Smooth muscle cell (in vitro differentiated cells): ENCODE measurements at regions not wholly inside any gene's neighbourhood (a gene's known extent, or its start where the extent isn't known, plus 50 kb on each side); places are given as distances from the start of the nearest gene placed in this dataset.

Experiments used
- DNase-seq: peaks from one replicate; lab custom pipeline; 2025; ENCODE audit not compliant: unreplicated experiment; lab: John Stamatoyannopoulos, UW
- H2AFZ ChIP-seq: fragments of 200-600 bp; sonication (generic); 2 replicates; pipeline ENCODE4 v1.6.0; 2016; ENCODE audit warnings: antibody characterized with exemption, low read depth, mild to moderate bottlenecking
- H3F3A ChIP-seq: fragments of 200-600 bp; sonication (generic); 2 replicates; pipeline ENCODE4 v1.6.0; 2017; ENCODE audit warnings: antibody characterized with exemption, low read depth
- H3K27ac ChIP-seq: fragments of 200-600 bp; sonication (generic); 2 replicates; pipeline ENCODE4 v1.5.1; 2016; ENCODE audit warnings: low read depth, mild to moderate bottlenecking
- H3K27me3 ChIP-seq: fragments of 200-600 bp; sonication (generic); 2 replicates; pipeline ENCODE4 v1.6.1; 2016; ENCODE audit warnings: low read depth, mild to moderate bottlenecking
- H3K36me3 ChIP-seq: fragments of 200-600 bp; sonication (generic); 2 replicates; pipeline ENCODE4 v1.5.1; 2016; ENCODE audit warnings: low read depth
- H3K4me1 ChIP-seq: fragments of 200-600 bp; sonication (generic); 2 replicates; pipeline ENCODE4 v1.5.1; 2016; ENCODE audit warnings: low read depth
- H3K4me2 ChIP-seq: fragments of 200-600 bp; sonication (generic); 2 replicates; pipeline ENCODE4 v1.6.0; 2016; ENCODE audit warnings: mild to moderate bottlenecking
- H3K4me3 ChIP-seq: fragments of 200-600 bp; sonication (generic); 2 replicates; pipeline ENCODE4 v1.5.1; 2016; ENCODE audit warnings: mild to moderate bottlenecking
- H3K79me2 ChIP-seq: fragments of 200-600 bp; sonication (generic); 2 replicates; pipeline ENCODE4 v1.6.0; 2016; ENCODE audit warnings: low read depth, mild to moderate bottlenecking
- H3K9ac ChIP-seq: fragments of 200-600 bp; sonication (generic); 2 replicates; pipeline ENCODE4 v1.6.0; 2016; ENCODE audit warnings: low read depth
- H3K9me3 ChIP-seq: fragments of 200-600 bp; sonication (generic); replicated peaks from 2 replicates; pipeline ENCODE4 v1.5.1; 2016; ENCODE audit warnings: low read depth
- H4K20me1 ChIP-seq: fragments of 200-600 bp; sonication (generic); 2 replicates; pipeline ENCODE4 v1.6.0; 2016; ENCODE audit warnings: low read depth
- CTCF ChIP-seq: fragments of 200-600 bp; sonication (generic); IDR thresholded peaks from 2 replicates; pipeline ENCODE4 v1.5.1; 2017; ENCODE audit warnings: borderline replicate concordance, mild to moderate bottlenecking, antibody characterized with exemption; ENCODE audit not compliant: insufficient read depth, poor library complexity, severe bottlenecking
- WGBS: methylation state at CpG from one replicate; pipeline ENCODE4 v1.1.7; 2016; ENCODE audit warnings: low lambda C conversion rate; 5-methylcytosine and 5-hydroxymethylcytosine counted together

- Histone ChIP-seq H3K9me3 (no peaks in the 10 kb centered on the region), H4K20me1 (no peaks in the 10 kb centered on the region), H3K4me3 (no peak overlapping the region), H3K36me3 (no peaks in the 10 kb centered on the region), H3K79me2 (no peaks in the 10 kb centered on the region), H3K4me2 (no peak overlapping the region), H3K4me1 (no peaks in the 10 kb centered on the region), H3K9ac (no peak overlapping the region), H3F3A (no peaks in the 10 kb centered on the region), H2AFZ (no peak overlapping the region), H3K27me3 (no peaks in the 10 kb centered on the region), H3K27ac (no peak overlapping the region)
- TF ChIP-seq CTCF = no peak
- no peak for DNase-seq
- WGBS = 100% methylated on average over 3 of the region's 3 CpGs
Measured at GRCh38 chr15:61301701-61302100, 72.6 kb upstream of the RORA start.

- Histone ChIP-seq H4K20me1 (no peaks in the 10 kb centered on the region), H3K27me3 (peaks cover 3% of the 10 kb centered on the region), H3K9me3 (no peaks in the 10 kb centered on the region), H3K4me2 (no peak overlapping the region), H3K9ac (no peak overlapping the region), H3K79me2 (no peaks in the 10 kb centered on the region), H3K36me3 (no peaks in the 10 kb centered on the region), H3K4me1 (no peaks in the 10 kb centered on the region), H3K4me3 (no peak overlapping the region), H3F3A (no peaks in the 10 kb centered on the region), H3K27ac (no peak overlapping the region), H2AFZ (no peak overlapping the region)
- no peak for TF ChIP-seq CTCF
- WGBS = 92% methylated on average over 4 of the region's 4 CpGs
- no peak for DNase-seq
Measured at GRCh38 chr15:61299075-61299763, 70.1 kb upstream of the RORA start.

- Histone ChIP-seq H3K9me3 (no peaks in the 10 kb centered on the region), H3K4me3 (no peak overlapping the region), H3K9ac (no peak overlapping the region), H4K20me1 (no peaks in the 10 kb centered on the region), H2AFZ (no peak overlapping the region), H3F3A (no peaks in the 10 kb centered on the region), H3K79me2 (no peaks in the 10 kb centered on the region), H3K4me2 (no peak overlapping the region), H3K27ac (no peak overlapping the region), H3K27me3 (peaks cover 3% of the 10 kb centered on the region), H3K4me1 (no peaks in the 10 kb centered on the region), H3K36me3 (no peaks in the 10 kb centered on the region)
- no peak for TF ChIP-seq CTCF
- no peak for DNase-seq
- 77% methylated on average over 3 of the region's 3 CpGs for WGBS
Measured at GRCh38 chr15:61295239-61295638, 66.1 kb upstream of the RORA start.

GRCh38 chr15:61282661-61283060 lies 53.6 kb upstream of the RORA start:
- H3K27ac ChIP-seq = no peak overlapping the region
- H3K4me2 ChIP-seq = no peak overlapping the region
- H4K20me1 ChIP-seq = no peaks in the 10 kb centered on the region
- no peak for DNase-seq
- H3K27me3 ChIP-seq = peaks cover 5% of the 10 kb centered on the region
- no peak for TF ChIP-seq CTCF
- no peaks in the 10 kb centered on the region for H3K4me1 ChIP-seq
- H3K9ac ChIP-seq = no peak overlapping the region
- H3K79me2 ChIP-seq = no peaks in the 10 kb centered on the region
- H2AFZ ChIP-seq = no peak overlapping the region
- H3K4me3 ChIP-seq = no peak overlapping the region
- H3K36me3 ChIP-seq = no peaks in the 10 kb centered on the region
- 88% methylated on average over 4 of the region's 4 CpGs for WGBS
- H3F3A ChIP-seq = no peaks in the 10 kb centered on the region
- H3K9me3 ChIP-seq = no peaks in the 10 kb centered on the region
